H9 (cell line): ENCODE measurements at regions not wholly inside any gene's neighbourhood (a gene's known extent, or its start where the extent isn't known, plus 50 kb on each side); places are given as distances from the start of the nearest gene placed in this dataset.

Experiments used
- DNase-seq: peaks from one replicate; pipeline ENCODE4 v3.0.0-alpha.2; 2017
- H2AFZ ChIP-seq: one replicate; pipeline ENCODE4 v1.6.1; 2013; ENCODE audit warnings: mild to moderate bottlenecking, low read length, control low read depth, moderate library complexity
- H2AK5ac ChIP-seq: 2 replicates; pipeline ENCODE4 v1.6.1; 2013; ENCODE audit warnings: low read length, control low read depth, mixed read lengths; ENCODE audit not compliant: insufficient read length
- H2BK120ac ChIP-seq: one replicate; pipeline ENCODE4 v1.6.1; 2013; ENCODE audit warnings: low read depth, mild to moderate bottlenecking, low read length, control low read depth, inconsistent platforms; ENCODE audit not compliant: poor library complexity, severe bottlenecking
- H2BK12ac ChIP-seq: 2 replicates; pipeline ENCODE4 v1.6.1; 2013; ENCODE audit warnings: low read length, control low read depth, mixed read lengths, low read depth; ENCODE audit not compliant: insufficient read length
- H2BK15ac ChIP-seq: 2 replicates; pipeline ENCODE4 v1.6.1; 2013; ENCODE audit warnings: low read depth, low read length, control low read depth
- H2BK20ac ChIP-seq: one replicate; pipeline ENCODE4 v1.6.1; 2013; ENCODE audit warnings: low read depth, mild to moderate bottlenecking, low read length, control low read depth, inconsistent platforms; ENCODE audit not compliant: poor library complexity, severe bottlenecking
- H2BK5ac ChIP-seq: 2 replicates; pipeline ENCODE4 v1.6.1; 2013; ENCODE audit warnings: low read length, control low read depth, mixed read lengths; ENCODE audit not compliant: insufficient read length
- H3K14ac ChIP-seq: 2 replicates; pipeline ENCODE4 v1.6.1; 2013; ENCODE audit warnings: low read length, control low read depth; ENCODE audit not compliant: insufficient read depth
- H3K18ac ChIP-seq: 2 replicates; pipeline ENCODE4 v1.6.1; 2013; ENCODE audit warnings: low read depth, mild to moderate bottlenecking, mixed read lengths, low read length, control low read depth; ENCODE audit not compliant: insufficient read length
- H3K23ac ChIP-seq: 2 replicates; pipeline ENCODE4 v1.6.1; 2013; ENCODE audit warnings: low read length, control low read depth, mixed read lengths, low read depth; ENCODE audit not compliant: insufficient read length
- H3K23me2 ChIP-seq: 2 replicates; pipeline ENCODE4 v1.6.1; 2013; ENCODE audit warnings: low read depth, mild to moderate bottlenecking, mixed read lengths, low read length, control low read depth; ENCODE audit not compliant: insufficient read length, poor library complexity, severe bottlenecking
- H3K27ac ChIP-seq: 2 replicates; pipeline ENCODE4 v1.5.1; 2013; ENCODE audit warnings: low read length, control low read depth, mixed read lengths, low read depth; ENCODE audit not compliant: insufficient read length
- H3K27me3 ChIP-seq: 2 replicates; pipeline ENCODE4 v1.6.1; 2013; ENCODE audit warnings: low read length, control low read depth, inconsistent platforms; ENCODE audit not compliant: insufficient read depth
- H3K4ac ChIP-seq: 2 replicates; pipeline ENCODE4 v1.6.1; 2013; ENCODE audit warnings: low read depth, mild to moderate bottlenecking, control low read depth, inconsistent platforms, low read length, moderate library complexity
- H3K4me1 ChIP-seq: 2 replicates; pipeline ENCODE4 v1.6.1; 2013; ENCODE audit warnings: low read length, control low read depth, inconsistent platforms; ENCODE audit not compliant: insufficient read depth
- H3K4me2 ChIP-seq: 2 replicates; pipeline ENCODE4 v1.6.1; 2013; ENCODE audit warnings: low read length, control low read depth, mixed read lengths; ENCODE audit not compliant: insufficient read length, insufficient read depth
- H3K56ac ChIP-seq: 2 replicates; pipeline ENCODE4 v1.6.1; 2013; ENCODE audit warnings: low read depth, mild to moderate bottlenecking, mixed read lengths, low read length, control low read depth; ENCODE audit not compliant: insufficient read length
- H3K79me1 ChIP-seq: 2 replicates; pipeline ENCODE4 v1.6.1; 2013; ENCODE audit warnings: low read depth, mild to moderate bottlenecking, moderate library complexity, low read length, control low read depth, inconsistent platforms; ENCODE audit not compliant: insufficient read depth, poor library complexity, severe bottlenecking
- H3K79me2 ChIP-seq: 2 replicates; pipeline ENCODE4 v1.6.1; 2013; ENCODE audit warnings: low read length, control low read depth, inconsistent platforms; ENCODE audit not compliant: insufficient read depth
- H3K9ac ChIP-seq: 2 replicates; pipeline ENCODE4 v1.6.1; 2013; ENCODE audit warnings: low read length, control low read depth, mixed read lengths; ENCODE audit not compliant: insufficient read length; ENCODE audit errors: extremely low read depth
- H3K9me3 ChIP-seq: one replicate; pipeline ENCODE4 v1.6.1; 2013; ENCODE audit warnings: low read depth, low read length, inconsistent platforms; ENCODE audit not compliant: control insufficient read depth
- H3T11ph ChIP-seq: one replicate; pipeline ENCODE4 v1.6.1; 2013; ENCODE audit warnings: mild to moderate bottlenecking, low read length, control low read depth, inconsistent platforms
- H4K20me1 ChIP-seq: one replicate; pipeline ENCODE4 v1.6.1; 2013; ENCODE audit not compliant: control insufficient read depth, insufficient read length, insufficient read depth
- H4K5ac ChIP-seq: 2 replicates; pipeline ENCODE4 v1.6.1; 2013; ENCODE audit warnings: low read depth, mild to moderate bottlenecking, mixed read lengths, low read length, control low read depth; ENCODE audit not compliant: insufficient read length
- H4K8ac ChIP-seq: replicated peaks from 2 replicates; pipeline ENCODE4 v1.6.1; 2013; ENCODE audit warnings: low read length, control low read depth, mixed read lengths, low read depth; ENCODE audit not compliant: insufficient read length
- H4K91ac ChIP-seq: 2 replicates; pipeline ENCODE4 v1.6.1; 2013; ENCODE audit warnings: low read depth, mild to moderate bottlenecking, moderate library complexity, mixed read lengths, low read length, control low read depth; ENCODE audit not compliant: insufficient read length
- H3K27ac Mint-ChIP-seq, 3 experiments: 2 replicates in 2 of 3; 3 replicates in 1 of 3; pipeline ENCODE4 v1.8.0; 2020 to 2021; ENCODE audit warnings: mixed read lengths in 3 of 3, mild to moderate bottlenecking in 1 of 3, moderate library complexity in 1 of 3
- H3K27me3 Mint-ChIP-seq: 2 replicates; pipeline ENCODE4 v1.8.0; 2021; ENCODE audit warnings: low read depth, mild to moderate bottlenecking, moderate library complexity, mixed read lengths
- H3K36me3 Mint-ChIP-seq, 3 experiments: 2 replicates in 2 of 3; 3 replicates in 1 of 3; pipeline ENCODE4 v1.8.0; 2020 to 2021; ENCODE audit warnings: low read depth in 3 of 3, mixed read lengths in 3 of 3; ENCODE audit not compliant: insufficient read depth in 1 of 3
- H3K4me1 Mint-ChIP-seq, 2 experiments: 2 replicates each; pipeline ENCODE4 v1.8.0; 2020; ENCODE audit warnings: mixed read lengths in 2 of 2
- H3K4me3 Mint-ChIP-seq, 2 experiments: 2 replicates in 1 of 2; 3 replicates in 1 of 2; pipeline ENCODE4 v1.8.0; 2020 to 2021; ENCODE audit warnings: mild to moderate bottlenecking in 2 of 2, mixed read lengths in 2 of 2, moderate library complexity in 1 of 2
- H3K9me3 Mint-ChIP-seq, 2 experiments: 2 replicates in 1 of 2; 3 replicates in 1 of 2; pipeline ENCODE4 v1.8.0; 2020; ENCODE audit warnings: mild to moderate bottlenecking in 2 of 2, mixed read lengths in 2 of 2, moderate library complexity in 1 of 2
- CTCF ChIP-seq: fragments of 200-600 bp; sonication (generic); conservative IDR thresholded peaks from 3 replicates; pipeline ENCODE4 v1.8.0; 2021; ENCODE audit warnings: antibody characterized with exemption, mild to moderate bottlenecking
- WGBS: extraction: QIAGEN DNeasy Blood & Tissue Kit; methylation state at CpG from one replicate; pipeline ENCODE4 v1.1.7; 2013; ENCODE audit warnings: missing lambda C conversion rate, low lambda C conversion rate, mixed read lengths; ENCODE audit not compliant: insufficient read length; ENCODE audit errors: extremely low coverage; 5-methylcytosine and 5-hydroxymethylcytosine counted together

GRCh38 chr9:110092792-110093191 is 115.2 kb downstream of the C9orf152 start:
- DNase-seq, result no peak
- no peaks in the 10 kb centered on the region for H4K20me1 ChIP-seq
- no peak overlapping the region for H3T11ph ChIP-seq
- H3K4me2 ChIP-seq, result no peak overlapping the region
- no peak overlapping the region for H2AFZ ChIP-seq
- no peak overlapping the region for H3K4ac ChIP-seq
- H3K56ac ChIP-seq, result no peak overlapping the region
- H4K91ac ChIP-seq, result no peak overlapping the region
- H3K14ac ChIP-seq, result no peak overlapping the region
- no peak overlapping the region for H2BK120ac ChIP-seq
- Mint-ChIP-seq H3K4me1 (peaks cover 22 to 30% of the 10 kb centered on the region in 2 experiments), H3K9me3 (peaks cover 0 to 2% of the 10 kb centered on the region in 2 experiments; a peak in 1 of 5 replicates), H3K36me3 (peaks cover 4 to 5% (median 5%) of the 10 kb centered on the region in 3 experiments; a peak in 6 of 7 replicates), H3K27me3 (no peaks in the 10 kb centered on the region), H3K27ac (no peak overlapping the region), H3K4me3 (no peak overlapping the region)
- H2BK5ac ChIP-seq, result no peak overlapping the region
- H3K27me3 ChIP-seq, result no peaks in the 10 kb centered on the region
- H3K4me1 ChIP-seq, result peaks cover 5% of the 10 kb centered on the region; the same call in 1 of the 2 replicates
- H3K79me1 ChIP-seq, result no peaks in the 10 kb centered on the region
- no peak overlapping the region for H2AK5ac ChIP-seq
- H3K18ac ChIP-seq, result no peak overlapping the region
- no peaks in the 10 kb centered on the region for H3K9me3 ChIP-seq
- WGBS, result no CpG with 5 or more reads among the region's 5 CpGs
- no peaks in the 10 kb centered on the region for H3K79me2 ChIP-seq
- H3K23ac ChIP-seq, result no peak overlapping the region
- no peak overlapping the region for H3K27ac ChIP-seq
- H3K23me2 ChIP-seq, result no peaks in the 10 kb centered on the region
- H2BK20ac ChIP-seq, result no peak overlapping the region
- no peak overlapping the region for H3K9ac ChIP-seq
- H4K5ac ChIP-seq, result no peak overlapping the region
- H4K8ac ChIP-seq, result no peak overlapping the region
- H2BK12ac ChIP-seq, result no peak overlapping the region
- TF ChIP-seq CTCF, result no peak; the same call in 2 of the 3 replicates
- no peak overlapping the region for H2BK15ac ChIP-seq
